ENCODE measurements at regions not wholly inside any gene's neighbourhood (a gene's known extent, or its start where the extent isn't known, plus 50 kb on each side); places are given as distances from the start of the nearest gene placed in this dataset.

DNA sequence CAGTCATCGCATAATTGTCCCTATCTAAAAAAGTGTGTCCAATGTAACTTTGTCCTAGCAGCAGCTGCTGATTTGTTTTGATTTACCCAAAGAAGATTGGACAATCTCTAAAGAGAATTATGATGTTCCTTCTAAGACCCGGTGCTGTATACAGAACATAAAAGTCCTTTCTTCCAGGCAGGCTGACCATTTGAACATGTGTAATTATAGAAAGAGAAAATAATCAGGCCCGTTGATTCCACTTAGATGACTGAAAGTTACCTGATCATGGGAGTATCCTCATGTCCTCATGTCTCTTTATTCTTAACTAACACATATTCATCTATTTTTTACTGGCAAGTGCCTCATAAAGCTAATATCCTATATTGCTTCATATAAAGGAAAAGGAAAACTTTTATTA is 164.1 kb upstream of the MRPS30 start:
- CTCF ChIA-PET: no interaction called here
- no TSS peak for BruUV-seq (replicated peaks)

GRCh38 chr5:44641820-44642219 is 166.9 kb upstream of the MRPS30 start:
- intact Hi-C loops (cut with micrococcal nuclease; ENCODE audit: unreplicated experiment): no loop called here
- DNase-seq: no peak
- H3K27ac Mint-ChIP-seq (ENCODE audit: unreplicated experiment): no peak overlapping the region
- H3K27me3 Mint-ChIP-seq (ENCODE audit: unreplicated experiment): no peaks in the 10 kb centered on the region
- CTCF ChIA-PET: no interaction called here
- no peak overlapping the region for H3K4me3 Mint-ChIP-seq (ENCODE audit: low read depth, unreplicated experiment)
- no TSS peak for BruUV-seq (replicated peaks)
- no peaks in the 10 kb centered on the region for H3K4me1 Mint-ChIP-seq (ENCODE audit: low read depth, unreplicated experiment)
- no peaks in the 10 kb centered on the region for H3K36me3 Mint-ChIP-seq (ENCODE audit: insufficient read depth, unreplicated experiment)
- H3K9me3 Mint-ChIP-seq (ENCODE audit: low read depth, unreplicated experiment): no peaks in the 10 kb centered on the region
- TF ChIP-seq, protein P1, sequence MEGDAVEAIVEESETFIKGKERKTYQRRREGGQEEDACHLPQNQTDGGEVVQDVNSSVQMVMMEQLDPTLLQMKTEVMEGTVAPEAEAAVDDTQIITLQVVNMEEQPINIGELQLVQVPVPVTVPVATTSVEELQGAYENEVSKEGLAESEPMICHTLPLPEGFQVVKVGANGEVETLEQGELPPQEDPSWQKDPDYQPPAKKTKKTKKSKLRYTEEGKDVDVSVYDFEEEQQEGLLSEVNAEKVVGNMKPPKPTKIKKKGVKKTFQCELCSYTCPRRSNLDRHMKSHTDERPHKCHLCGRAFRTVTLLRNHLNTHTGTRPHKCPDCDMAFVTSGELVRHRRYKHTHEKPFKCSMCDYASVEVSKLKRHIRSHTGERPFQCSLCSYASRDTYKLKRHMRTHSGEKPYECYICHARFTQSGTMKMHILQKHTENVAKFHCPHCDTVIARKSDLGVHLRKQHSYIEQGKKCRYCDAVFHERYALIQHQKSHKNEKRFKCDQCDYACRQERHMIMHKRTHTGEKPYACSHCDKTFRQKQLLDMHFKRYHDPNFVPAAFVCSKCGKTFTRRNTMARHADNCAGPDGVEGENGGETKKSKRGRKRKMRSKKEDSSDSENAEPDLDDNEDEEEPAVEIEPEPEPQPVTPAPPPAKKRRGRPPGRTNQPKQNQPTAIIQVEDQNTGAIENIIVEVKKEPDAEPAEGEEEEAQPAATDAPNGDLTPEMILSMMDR (IDR thresholded peaks at IDR 0.05; ENCODE audit: unreplicated experiment): no peak

More for the DNA sequence above, 164.1 kb upstream of the MRPS30 start:
- Mint-ChIP-seq H3K4me1 (ENCODE audit: low read depth, unreplicated experiment) (no peaks in the 10 kb centered on the region), H3K9me3 (ENCODE audit: low read depth, unreplicated experiment) (no peaks in the 10 kb centered on the region), H3K27me3 (ENCODE audit: unreplicated experiment) (no peaks in the 10 kb centered on the region), H3K4me3 (ENCODE audit: low read depth, unreplicated experiment) (no peak overlapping the region), H3K36me3 (ENCODE audit: insufficient read depth, unreplicated experiment) (no peaks in the 10 kb centered on the region), H3K27ac (ENCODE audit: unreplicated experiment) (no peak overlapping the region)
- intact Hi-C loops (cut with micrococcal nuclease; ENCODE audit: unreplicated experiment): no loop called here
- TF ChIP-seq, protein P1 (IDR thresholded peaks at IDR 0.05; ENCODE audit: unreplicated experiment): no peak
- no peak for DNase-seq

GRCh38 chr5:44640945-44641456 is 167.7 kb upstream of the MRPS30 start:
- intact Hi-C loops (cut with micrococcal nuclease; ENCODE audit: unreplicated experiment): no loop called here
- Mint-ChIP-seq H3K36me3 (ENCODE audit: insufficient read depth, unreplicated experiment) (no peaks in the 10 kb centered on the region), H3K27me3 (ENCODE audit: unreplicated experiment) (no peaks in the 10 kb centered on the region), H3K4me1 (ENCODE audit: low read depth, unreplicated experiment) (no peaks in the 10 kb centered on the region), H3K9me3 (ENCODE audit: low read depth, unreplicated experiment) (no peaks in the 10 kb centered on the region), H3K27ac (ENCODE audit: unreplicated experiment) (no peak overlapping the region), H3K4me3 (ENCODE audit: low read depth, unreplicated experiment) (no peak overlapping the region)
- CTCF ChIA-PET: no interaction called here
- DNase-seq: no peak
- TF ChIP-seq, protein P1 (IDR thresholded peaks at IDR 0.05; ENCODE audit: unreplicated experiment): no peak
- BruUV-seq (replicated peaks): no TSS peak

- no TSS peak for BruUV-seq (replicated peaks)
- Mint-ChIP-seq H3K36me3 (ENCODE audit: insufficient read depth, unreplicated experiment) (no peaks in the 10 kb centered on the region), H3K4me3 (ENCODE audit: low read depth, unreplicated experiment) (no peak overlapping the region), H3K27me3 (ENCODE audit: unreplicated experiment) (no peaks in the 10 kb centered on the region), H3K9me3 (ENCODE audit: low read depth, unreplicated experiment) (peaks cover under 1% of the 10 kb centered on the region), H3K4me1 (ENCODE audit: low read depth, unreplicated experiment) (no peaks in the 10 kb centered on the region), H3K27ac (ENCODE audit: unreplicated experiment) (no peak overlapping the region)
- TF ChIP-seq, protein P1 (IDR thresholded peaks at IDR 0.05; ENCODE audit: unreplicated experiment): no peak
- intact Hi-C loops (cut with micrococcal nuclease; ENCODE audit: unreplicated experiment): no loop called here
- CTCF ChIA-PET: no interaction called here
- no peak for DNase-seq
Measured at GRCh38 chr5:44637916-44638869, 170.6 kb upstream of the MRPS30 start.
